Ascending aorta (tissue), 2 donors: ENCODE measurements at regions not wholly inside any gene's neighbourhood (a gene's known extent, or its start where the extent isn't known, plus 50 kb on each side); places are given as distances from the start of the nearest gene placed in this dataset.

Experiments
- DNase-seq, 2 donors: peaks; one replicate each; pipeline ENCODE4 v3.0.0-alpha.2; 2019; ENCODE audit warnings: low spot score in 2 of 2
- H3K27ac ChIP-seq, 2 donors: fragments of 200-600 bp; sonication (generic); one replicate each; pipeline ENCODE4 v1.5.1; 2016 to 2017; ENCODE audit warnings: mild to moderate bottlenecking in 1 of 2
- H3K27me3 ChIP-seq: fragments of 200-600 bp; sonication (generic); one replicate; pipeline ENCODE4 v1.5.1; 2017
- H3K36me3 ChIP-seq, 2 donors: fragments of 200-600 bp; sonication (generic); one replicate each; pipeline ENCODE4 v1.5.1; 2016
- H3K4me1 ChIP-seq, 2 donors: fragments of 200-600 bp; sonication (generic); one replicate each; pipeline ENCODE4 v1.5.1; 2016 to 2017; ENCODE audit warnings: mild to moderate bottlenecking in 1 of 2
- H3K4me3 ChIP-seq, 2 donors: fragments of 200-600 bp; sonication (generic); one replicate each; pipeline ENCODE4 v1.5.1; 2016 to 2017; ENCODE audit warnings: mild to moderate bottlenecking in 1 of 2
- H3K9me3 ChIP-seq, 2 donors: fragments of 200-600 bp; sonication (generic); one replicate each; pipeline ENCODE4 v1.5.1; 2016
- intact Hi-C: fragments of 100-400 bp; cut with DNase I; formaldehyde crosslinking; loops from one replicate; pipeline ENCODE4 v1.15.1; 2023
- TF ChIP-seq, protein P1 (sequence below), 3 experiments: fragments of 200-600 bp in 2 of 3; fragments of 450-650 bp in 1 of 3; sonication (generic) in 2 of 3; IDR thresholded peaks; one replicate each; pipeline ENCODE4 v1.5.1; 2016 to 2019; ENCODE audit warnings: antibody characterized with exemption in 3 of 3, mild to moderate bottlenecking in 1 of 3, moderate library complexity in 1 of 3

- intact Hi-C loops, result no loop called here
- H3K27ac ChIP-seq, result no peak overlapping the region
- H3K36me3 ChIP-seq, result no peaks in the 10 kb centered on the region
- no peak overlapping the region for H3K4me3 ChIP-seq
- TF ChIP-seq, protein P1, sequence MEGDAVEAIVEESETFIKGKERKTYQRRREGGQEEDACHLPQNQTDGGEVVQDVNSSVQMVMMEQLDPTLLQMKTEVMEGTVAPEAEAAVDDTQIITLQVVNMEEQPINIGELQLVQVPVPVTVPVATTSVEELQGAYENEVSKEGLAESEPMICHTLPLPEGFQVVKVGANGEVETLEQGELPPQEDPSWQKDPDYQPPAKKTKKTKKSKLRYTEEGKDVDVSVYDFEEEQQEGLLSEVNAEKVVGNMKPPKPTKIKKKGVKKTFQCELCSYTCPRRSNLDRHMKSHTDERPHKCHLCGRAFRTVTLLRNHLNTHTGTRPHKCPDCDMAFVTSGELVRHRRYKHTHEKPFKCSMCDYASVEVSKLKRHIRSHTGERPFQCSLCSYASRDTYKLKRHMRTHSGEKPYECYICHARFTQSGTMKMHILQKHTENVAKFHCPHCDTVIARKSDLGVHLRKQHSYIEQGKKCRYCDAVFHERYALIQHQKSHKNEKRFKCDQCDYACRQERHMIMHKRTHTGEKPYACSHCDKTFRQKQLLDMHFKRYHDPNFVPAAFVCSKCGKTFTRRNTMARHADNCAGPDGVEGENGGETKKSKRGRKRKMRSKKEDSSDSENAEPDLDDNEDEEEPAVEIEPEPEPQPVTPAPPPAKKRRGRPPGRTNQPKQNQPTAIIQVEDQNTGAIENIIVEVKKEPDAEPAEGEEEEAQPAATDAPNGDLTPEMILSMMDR (IDR thresholded peaks at IDR 0.05), result no peak
- no peaks in the 10 kb centered on the region for H3K9me3 ChIP-seq
- H3K4me1 ChIP-seq, result no peaks in the 10 kb centered on the region
- DNase-seq, result no peak
- H3K27me3 ChIP-seq, result no peaks in the 10 kb centered on the region
Measured at GRCh38 chr2:60356346-60356745, 197.1 kb downstream of the BCL11A start.

- Histone ChIP-seq H3K36me3 (no peaks in the 10 kb centered on the region), H3K9me3 (no peaks in the 10 kb centered on the region), H3K27me3 (no peaks in the 10 kb centered on the region), H3K4me3 (no peak overlapping the region), H3K4me1 (no peaks in the 10 kb centered on the region), H3K27ac (no peak overlapping the region)
- TF ChIP-seq, protein P1 (IDR thresholded peaks at IDR 0.05), result no peak
- DNase-seq, result no peak
- intact Hi-C loops, result no loop called here
Measured at GRCh38 chr2:60355849-60356261, 197.6 kb downstream of the BCL11A start.

- no peaks in the 10 kb centered on the region for H3K27me3 ChIP-seq
- H3K4me1 ChIP-seq, result no peaks in the 10 kb centered on the region
- H3K36me3 ChIP-seq, result no peaks in the 10 kb centered on the region
- intact Hi-C loops, result no loop called here
- H3K4me3 ChIP-seq, result no peak overlapping the region
- TF ChIP-seq, protein P1 (IDR thresholded peaks at IDR 0.05), result no peak
- no peak for DNase-seq
- no peaks in the 10 kb centered on the region for H3K9me3 ChIP-seq
- no peak overlapping the region for H3K27ac ChIP-seq
Measured at GRCh38 chr2:60354713-60355112, 198.7 kb downstream of the BCL11A start.

DNA sequence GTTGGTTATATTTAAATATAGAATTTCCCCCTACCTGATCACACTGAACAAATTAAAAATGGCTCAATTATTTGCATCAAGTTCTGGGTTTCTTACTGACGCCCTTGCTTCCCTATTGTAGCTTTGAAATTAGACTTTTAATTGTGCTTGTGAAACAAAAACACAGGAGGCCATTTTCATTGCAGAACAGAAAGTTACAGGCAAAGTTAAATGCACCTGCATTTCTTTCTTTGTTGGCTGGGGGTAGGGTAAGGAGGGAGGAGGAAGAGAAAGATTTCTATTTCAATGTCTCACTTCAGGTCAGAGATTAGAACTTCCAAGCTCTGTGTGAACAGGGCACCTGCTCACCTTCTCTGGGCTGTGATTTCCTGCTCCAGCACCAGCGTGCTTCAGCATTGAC, 199.6 kb downstream of the BCL11A start:
- H3K27me3 ChIP-seq, result no peaks in the 10 kb centered on the region
- no peaks in the 10 kb centered on the region for H3K4me1 ChIP-seq
- H3K9me3 ChIP-seq, result no peaks in the 10 kb centered on the region
- DNase-seq, result no peak
- H3K4me3 ChIP-seq, result no peak overlapping the region
- no peak overlapping the region for H3K27ac ChIP-seq
- TF ChIP-seq, protein P1 (IDR thresholded peaks at IDR 0.05), result no peak
- H3K36me3 ChIP-seq, result no peaks in the 10 kb centered on the region
- intact Hi-C loops, result no loop called here

GRCh38 chr2:60353406-60353800, 200.1 kb downstream of the BCL11A start:
- Histone ChIP-seq H3K4me1 (no peaks in the 10 kb centered on the region), H3K27ac (no peak overlapping the region), H3K27me3 (no peaks in the 10 kb centered on the region), H3K4me3 (no peak overlapping the region), H3K9me3 (no peaks in the 10 kb centered on the region), H3K36me3 (no peaks in the 10 kb centered on the region)
- TF ChIP-seq, protein P1 (IDR thresholded peaks at IDR 0.05), result no peak
- intact Hi-C loops, result no loop called here
- DNase-seq, result no peak
